Inflammatory macrophage treated with lipopolysaccharide for 1 hour (primary cell): ENCODE measurements at regions not wholly inside any gene's neighbourhood (a gene's known extent, or its start where the extent isn't known, plus 50 kb on each side); places are given as distances from the start of the nearest gene placed in this dataset.
"Not testable (repeated sequence)": the region's sequence is repeated elsewhere in the genome, so short reads cannot be mapped to it uniquely, and the experiment has no call there.

Source experiments
- DNase-seq, 2 donors: peaks; one replicate each; pipeline ENCODE4 v3.0.0-alpha.2; 2020 to 2022

GRCh38 chr7:136308230-136308629, 331.1 kb upstream of the MTPN start:
- DNase-seq, result no peak

- no peak for DNase-seq
Observed at GRCh38 chr7:136303162-136303561, 326.0 kb upstream of the MTPN start.

GRCh38 chr7:136302049-136302448, 324.9 kb upstream of the MTPN start:
- no peak for DNase-seq

- DNase-seq, result no peak
Observed at GRCh38 chr7:136294977-136295376, 317.8 kb upstream of the MTPN start.

GRCh38 chr7:136293841-136294391, 316.8 kb upstream of the MTPN start:
- no peak for DNase-seq

- DNase-seq, result no peak
Observed at GRCh38 chr7:136293272-136293671, 316.1 kb upstream of the MTPN start.

GRCh38 chr7:136292365-136292764, 315.2 kb upstream of the MTPN start:
- DNase-seq, result no peak

GRCh38 chr7:136290351-136290750, 313.2 kb upstream of the MTPN start:
- no peak for DNase-seq

GRCh38 chr7:136278057-136278456, 300.9 kb upstream of the MTPN start:
- DNase-seq, result no peak

- DNase-seq, result no peak
Observed at GRCh38 chr7:136275794-136276193, 298.6 kb upstream of the MTPN start.

GRCh38 chr7:136274636-136275345, 297.6 kb upstream of the MTPN start:
- DNase-seq, result no peak

- no peak for DNase-seq
Observed at GRCh38 chr7:136272934-136273333, 295.8 kb upstream of the MTPN start.

GRCh38 chr7:136267822-136268221, 290.7 kb upstream of the MTPN start:
- no peak for DNase-seq

- DNase-seq, result no peak
Observed at GRCh38 chr7:136266457-136266856, 289.3 kb upstream of the MTPN start.

GRCh38 chr7:136264304-136264703, 287.1 kb upstream of the MTPN start:
- DNase-seq, result not testable (repeated sequence)

GRCh38 chr7:136263112-136263860, 286.1 kb upstream of the MTPN start:
- DNase-seq, result not testable (repeated sequence)

GRCh38 chr7:136260591-136260990, 283.4 kb upstream of the MTPN start:
- DNase-seq, result not testable (repeated sequence)

GRCh38 chr7:136259074-136259473, 281.9 kb upstream of the MTPN start:
- DNase-seq, result no peak

- no peak for DNase-seq
Observed at GRCh38 chr7:136256491-136256890, 279.3 kb upstream of the MTPN start.

- no peak for DNase-seq
Observed at GRCh38 chr7:136254148-136254547, 277.0 kb upstream of the MTPN start.

- DNase-seq, result no peak
Observed at GRCh38 chr7:136251826-136252225, 274.7 kb upstream of the MTPN start.

GRCh38 chr7:136247211-136247610, 270.1 kb upstream of the MTPN start:
- no peak for DNase-seq

GRCh38 chr7:136245327-136246004, 268.3 kb upstream of the MTPN start:
- DNase-seq, result no peak

- DNase-seq, result no peak
Observed at GRCh38 chr7:136234040-136234439, 256.9 kb upstream of the MTPN start.
